Neural cell (in vitro differentiated cells): ENCODE measurements at regions not wholly inside any gene's neighbourhood (a gene's known extent, or its start where the extent isn't known, plus 50 kb on each side); places are given as distances from the start of the nearest gene placed in this dataset.

Source experiments
- H2AFZ ChIP-seq: fragments of 200-600, 300-800 bp; sonication (generic), shearing (Covaris generic); 2 replicates; pipeline ENCODE4 v1.6.0; 2014; ENCODE audit warnings: low read depth, mild to moderate bottlenecking, antibody characterized with exemption, low read length, moderate library complexity
- H3F3A ChIP-seq: fragments of 200-600 bp; shearing (Covaris generic); 2 replicates; pipeline ENCODE4 v1.6.1; 2016; ENCODE audit warnings: mild to moderate bottlenecking, moderate library complexity, mixed read lengths, antibody characterized with exemption, low read length; ENCODE audit not compliant: insufficient read depth, poor library complexity, severe bottlenecking
- H3K27ac ChIP-seq: fragments of 200-600, 300-800 bp; sonication (generic), shearing (Covaris generic); 2 replicates; pipeline ENCODE4 v1.5.1; 2014; ENCODE audit warnings: mild to moderate bottlenecking, low read length, moderate library complexity
- H3K27me3 ChIP-seq: fragments of 300-800, 200-600 bp; sonication (generic), shearing (Covaris generic); 2 replicates; pipeline ENCODE4 v1.6.0; 2014; ENCODE audit warnings: mild to moderate bottlenecking, low read depth, low read length, moderate library complexity; ENCODE audit not compliant: insufficient read depth
- H3K36me3 ChIP-seq: fragments of 300-800, 200-600 bp; sonication (generic), shearing (Covaris generic); 2 replicates; pipeline ENCODE4 v1.5.1; 2014; ENCODE audit warnings: mild to moderate bottlenecking, antibody characterized with exemption, low read length, moderate library complexity; ENCODE audit not compliant: insufficient read depth
- H3K4me2 ChIP-seq: fragments of 300-800, 200-600 bp; sonication (generic), shearing (Covaris generic); 2 replicates; pipeline ENCODE4 v1.6.0; 2014; ENCODE audit warnings: mild to moderate bottlenecking, low read length
- H3K4me3 ChIP-seq: fragments of 300-800, 200-600 bp; sonication (generic), shearing (Covaris generic); 2 replicates; pipeline ENCODE4 v1.5.1; 2014; ENCODE audit warnings: mild to moderate bottlenecking, low read length, moderate library complexity
- H3K79me2 ChIP-seq: fragments of 200-600 bp; shearing (Covaris generic); replicated peaks from 2 replicates; pipeline ENCODE4 v1.6.0; 2014; ENCODE audit warnings: mild to moderate bottlenecking, low read length, moderate library complexity; ENCODE audit not compliant: insufficient read depth
- H3K9ac ChIP-seq: fragments of 300-800, 200-600 bp; sonication (generic), shearing (Covaris generic); 2 replicates; pipeline ENCODE4 v1.6.1; 2016; ENCODE audit warnings: mild to moderate bottlenecking, low read length, mixed read lengths
- H3K9me2 ChIP-seq: fragments of 200-600 bp; shearing (Covaris generic); 2 replicates; pipeline ENCODE4 v1.6.1; 2016; ENCODE audit warnings: mild to moderate bottlenecking, low read length, mixed read lengths; ENCODE audit not compliant: insufficient read depth
- H3K9me3 ChIP-seq: fragments of 200-600, 300-800 bp; sonication (generic), shearing (Covaris generic); 2 replicates; pipeline ENCODE4 v1.6.1; 2016; ENCODE audit warnings: mild to moderate bottlenecking, mixed run types, low read length, moderate library complexity, mixed read lengths
- H4K20me1 ChIP-seq: fragments of 200-600 bp; shearing (Covaris generic); 2 replicates; pipeline ENCODE4 v1.6.1; 2016; ENCODE audit warnings: mild to moderate bottlenecking, mixed run types; ENCODE audit not compliant: insufficient read depth
- EP300 ChIP-seq: fragments of 450-650 bp; conservative IDR thresholded peaks from 2 replicates; pipeline ENCODE4 v1.6.1; 2014; ENCODE audit warnings: antibody characterized with exemption, mild to moderate bottlenecking, moderate library complexity; ENCODE audit not compliant: poor library complexity, severe bottlenecking
- EZH2 ChIP-seq: fragments of 200-600, 300-800 bp; shearing (Covaris generic), sonication (generic); IDR thresholded peaks from 2 replicates; pipeline ENCODE4 v1.6.1; 2014; ENCODE audit warnings: antibody characterized with exemption, low read length, borderline replicate concordance, mild to moderate bottlenecking; ENCODE audit not compliant: insufficient read depth, poor library complexity, severe bottlenecking
- MXI1 ChIP-seq: fragments of 450-650 bp; conservative IDR thresholded peaks from 2 replicates; pipeline ENCODE4 v1.6.1; 2014; ENCODE audit warnings: antibody characterized with exemption, mild to moderate bottlenecking; ENCODE audit not compliant: poor library complexity, severe bottlenecking
- POLR2AphosphoS5 ChIP-seq: IDR thresholded peaks from 2 replicates; pipeline ENCODE4 v1.6.1; 2012
- RAD21 ChIP-seq: fragments of 450-650 bp; conservative IDR thresholded peaks from 2 replicates; pipeline ENCODE4 v1.6.1; 2014; ENCODE audit warnings: antibody characterized with exemption, mild to moderate bottlenecking, moderate library complexity
- SMC3 ChIP-seq: fragments of 450-650 bp; conservative IDR thresholded peaks from 2 replicates; pipeline ENCODE4 v1.6.1; 2014; ENCODE audit warnings: antibody characterized with exemption, mild to moderate bottlenecking, moderate library complexity; ENCODE audit not compliant: poor library complexity
- TAF1 ChIP-seq: IDR thresholded peaks from 2 replicates; pipeline ENCODE4 v1.6.1; 2012; ENCODE audit warnings: low read depth
- TF ChIP-seq, protein P1 (sequence below): fragments of 450-650 bp; IDR thresholded peaks from 2 replicates; pipeline ENCODE4 v1.5.1; 2014; ENCODE audit warnings: antibody characterized with exemption, mild to moderate bottlenecking, moderate library complexity; ENCODE audit not compliant: poor library complexity, severe bottlenecking
- TF ChIP-seq, protein P2 (sequence below): IDR thresholded peaks from 2 replicates; pipeline ENCODE4 v1.6.1; 2012; ENCODE audit warnings: borderline replicate concordance

DNA sequence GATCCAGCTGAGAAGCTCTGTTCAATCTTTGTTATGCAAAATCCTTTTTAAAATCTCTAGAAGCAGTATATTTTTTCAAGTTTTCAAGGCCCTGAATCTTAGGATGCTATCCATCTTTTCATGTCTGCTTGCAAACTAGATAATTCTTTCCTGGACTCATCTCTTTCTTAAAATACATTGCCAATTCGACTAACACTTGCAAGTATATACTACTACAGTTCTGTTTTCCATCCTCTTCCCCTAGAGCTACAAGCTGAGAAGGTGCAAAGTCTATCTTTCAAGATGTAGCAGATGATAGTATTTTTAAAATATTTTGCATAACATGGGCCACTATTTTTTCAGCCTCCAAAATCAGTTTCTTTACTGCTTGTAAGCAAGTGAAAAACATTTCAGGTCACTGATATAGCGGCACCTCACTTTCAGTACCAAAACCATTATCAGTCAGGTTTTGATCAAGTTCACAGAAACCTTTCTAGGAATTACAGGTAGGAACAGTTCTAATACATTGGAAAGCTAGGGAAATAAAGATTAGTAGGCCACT lies 196.4 kb upstream of the CDH20 start:
- TF ChIP-seq, protein P1, sequence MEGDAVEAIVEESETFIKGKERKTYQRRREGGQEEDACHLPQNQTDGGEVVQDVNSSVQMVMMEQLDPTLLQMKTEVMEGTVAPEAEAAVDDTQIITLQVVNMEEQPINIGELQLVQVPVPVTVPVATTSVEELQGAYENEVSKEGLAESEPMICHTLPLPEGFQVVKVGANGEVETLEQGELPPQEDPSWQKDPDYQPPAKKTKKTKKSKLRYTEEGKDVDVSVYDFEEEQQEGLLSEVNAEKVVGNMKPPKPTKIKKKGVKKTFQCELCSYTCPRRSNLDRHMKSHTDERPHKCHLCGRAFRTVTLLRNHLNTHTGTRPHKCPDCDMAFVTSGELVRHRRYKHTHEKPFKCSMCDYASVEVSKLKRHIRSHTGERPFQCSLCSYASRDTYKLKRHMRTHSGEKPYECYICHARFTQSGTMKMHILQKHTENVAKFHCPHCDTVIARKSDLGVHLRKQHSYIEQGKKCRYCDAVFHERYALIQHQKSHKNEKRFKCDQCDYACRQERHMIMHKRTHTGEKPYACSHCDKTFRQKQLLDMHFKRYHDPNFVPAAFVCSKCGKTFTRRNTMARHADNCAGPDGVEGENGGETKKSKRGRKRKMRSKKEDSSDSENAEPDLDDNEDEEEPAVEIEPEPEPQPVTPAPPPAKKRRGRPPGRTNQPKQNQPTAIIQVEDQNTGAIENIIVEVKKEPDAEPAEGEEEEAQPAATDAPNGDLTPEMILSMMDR, result no peak
- Histone ChIP-seq H3K79me2 (no peaks in the 10 kb centered on the region), H3K9me3 (no peaks in the 10 kb centered on the region), H3K36me3 (no peaks in the 10 kb centered on the region), H3K9me2 (no peaks in the 10 kb centered on the region), H4K20me1 (no peaks in the 10 kb centered on the region), H3K4me2 (no peak overlapping the region), H3K27ac (no peak overlapping the region), H2AFZ (no peak overlapping the region), H3K4me3 (no peak overlapping the region), H3K9ac (no peak overlapping the region), H3K27me3 (no peaks in the 10 kb centered on the region), H3F3A (no peaks in the 10 kb centered on the region)

DNA sequence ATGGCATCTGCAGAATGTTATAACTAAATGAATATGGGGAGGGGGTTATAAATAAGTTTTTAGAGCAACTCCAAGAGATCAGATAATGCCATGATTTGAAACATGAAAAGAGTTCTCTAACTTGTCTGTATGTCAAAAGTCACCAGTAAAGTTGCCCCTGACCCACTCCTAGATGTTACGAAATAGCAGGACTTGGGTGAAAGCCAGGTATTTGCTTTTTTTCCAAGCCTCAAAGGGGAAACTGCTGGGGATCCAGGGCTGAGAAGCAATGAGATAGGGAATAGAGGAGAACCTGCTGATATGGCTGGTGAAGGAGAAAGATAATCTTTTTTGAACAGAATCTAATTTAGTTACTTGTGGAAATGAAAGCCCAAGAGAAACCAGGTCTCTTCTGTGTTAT lies 191.5 kb upstream of the CDH20 start:
- Histone ChIP-seq H3K79me2 (no peaks in the 10 kb centered on the region), H3K4me2 (no peak overlapping the region), H3F3A (no peaks in the 10 kb centered on the region), H3K9ac (no peak overlapping the region), H2AFZ (no peak overlapping the region), H3K27ac (no peak overlapping the region), H4K20me1 (no peaks in the 10 kb centered on the region), H3K9me3 (no peaks in the 10 kb centered on the region), H3K4me3 (no peak overlapping the region), H3K9me2 (no peaks in the 10 kb centered on the region), H3K36me3 (no peaks in the 10 kb centered on the region), H3K27me3 (no peaks in the 10 kb centered on the region)
- TF ChIP-seq, protein P1, result no peak
- TF ChIP-seq EZH2, result no peak
- TF ChIP-seq MXI1, result no peak
- no peak for TF ChIP-seq POLR2AphosphoS5
- TF ChIP-seq EP300, result no peak
- TF ChIP-seq, protein P2, sequence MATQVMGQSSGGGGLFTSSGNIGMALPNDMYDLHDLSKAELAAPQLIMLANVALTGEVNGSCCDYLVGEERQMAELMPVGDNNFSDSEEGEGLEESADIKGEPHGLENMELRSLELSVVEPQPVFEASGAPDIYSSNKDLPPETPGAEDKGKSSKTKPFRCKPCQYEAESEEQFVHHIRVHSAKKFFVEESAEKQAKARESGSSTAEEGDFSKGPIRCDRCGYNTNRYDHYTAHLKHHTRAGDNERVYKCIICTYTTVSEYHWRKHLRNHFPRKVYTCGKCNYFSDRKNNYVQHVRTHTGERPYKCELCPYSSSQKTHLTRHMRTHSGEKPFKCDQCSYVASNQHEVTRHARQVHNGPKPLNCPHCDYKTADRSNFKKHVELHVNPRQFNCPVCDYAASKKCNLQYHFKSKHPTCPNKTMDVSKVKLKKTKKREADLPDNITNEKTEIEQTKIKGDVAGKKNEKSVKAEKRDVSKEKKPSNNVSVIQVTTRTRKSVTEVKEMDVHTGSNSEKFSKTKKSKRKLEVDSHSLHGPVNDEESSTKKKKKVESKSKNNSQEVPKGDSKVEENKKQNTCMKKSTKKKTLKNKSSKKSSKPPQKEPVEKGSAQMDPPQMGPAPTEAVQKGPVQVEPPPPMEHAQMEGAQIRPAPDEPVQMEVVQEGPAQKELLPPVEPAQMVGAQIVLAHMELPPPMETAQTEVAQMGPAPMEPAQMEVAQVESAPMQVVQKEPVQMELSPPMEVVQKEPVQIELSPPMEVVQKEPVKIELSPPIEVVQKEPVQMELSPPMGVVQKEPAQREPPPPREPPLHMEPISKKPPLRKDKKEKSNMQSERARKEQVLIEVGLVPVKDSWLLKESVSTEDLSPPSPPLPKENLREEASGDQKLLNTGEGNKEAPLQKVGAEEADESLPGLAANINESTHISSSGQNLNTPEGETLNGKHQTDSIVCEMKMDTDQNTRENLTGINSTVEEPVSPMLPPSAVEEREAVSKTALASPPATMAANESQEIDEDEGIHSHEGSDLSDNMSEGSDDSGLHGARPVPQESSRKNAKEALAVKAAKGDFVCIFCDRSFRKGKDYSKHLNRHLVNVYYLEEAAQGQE, result no peak
- TF ChIP-seq SMC3, result no peak
- no peak for TF ChIP-seq RAD21
- no peak for TF ChIP-seq TAF1
